ENCODE measurements at regions not wholly inside any gene's neighbourhood (a gene's known extent, or its start where the extent isn't known, plus 50 kb on each side); places are given as distances from the start of the nearest gene placed in this dataset.

GRCh38 chr16:6835516-6835915 is 497.1 kb upstream of the RBFOX1 start:
- TF ChIP-seq CTCF (conservative IDR thresholded peaks at IDR 0.05; ENCODE audit: low read length) (no peak), EZH2phosphoT487 (IDR thresholded peaks at IDR 0.05; ENCODE audit: borderline replicate concordance, low read depth, low read length) (no peak)
